Activated CD4-positive, alpha-beta T cell treated with anti-CD3 and anti-CD28 coated beads for 4 hours (primary cell): ENCODE measurements at regions not wholly inside any gene's neighbourhood (a gene's known extent, or its start where the extent isn't known, plus 50 kb on each side); places are given as distances from the start of the nearest gene placed in this dataset.
"Not testable (repeated sequence)": the region's sequence is repeated elsewhere in the genome, so short reads cannot be mapped to it uniquely, and the experiment has no call there.

Source experiments
- DNase-seq, 2 donors: peaks; one replicate each; pipeline ENCODE4 v3.0.0-alpha.2; 2020

DNA sequence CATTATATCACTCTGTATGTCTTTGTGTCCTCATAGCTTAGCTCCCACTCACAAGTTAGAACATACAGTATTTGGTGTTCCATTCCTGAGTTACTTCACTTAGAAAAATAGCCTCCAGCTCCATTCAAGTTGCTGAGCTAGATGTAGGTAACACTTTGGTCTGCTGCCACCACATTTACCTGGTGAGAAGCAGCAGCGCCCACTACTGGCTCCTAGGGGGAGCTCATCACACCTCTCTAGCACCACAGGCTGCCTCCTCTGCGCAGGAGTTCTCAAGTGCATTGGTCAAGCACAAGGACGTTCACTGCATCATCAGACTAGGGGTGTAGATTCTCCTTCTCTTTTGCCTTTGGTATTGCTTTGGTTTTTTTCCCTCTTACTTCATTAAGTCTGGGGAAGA lies 530.9 kb upstream of the AUTS2 start:
- DNase-seq, result no peak

DNA sequence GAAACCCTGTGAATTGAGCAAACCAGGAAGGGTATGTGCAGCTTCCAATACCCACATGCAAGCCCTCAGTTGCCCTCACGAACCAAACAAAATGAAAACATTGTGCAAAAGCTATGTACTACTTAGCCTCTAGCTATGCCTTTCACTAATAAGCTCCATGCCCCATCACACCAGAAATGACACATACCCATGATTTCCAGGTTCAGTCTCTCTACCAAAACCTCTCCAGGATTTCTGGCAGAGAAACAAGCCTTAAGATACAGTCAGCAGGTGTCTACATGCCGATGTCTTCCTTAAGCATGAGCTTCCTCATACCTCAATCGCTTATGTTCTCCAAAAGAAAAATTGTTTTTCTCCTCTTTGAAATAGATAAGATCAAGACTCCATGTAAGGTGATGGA lies 527.8 kb upstream of the AUTS2 start:
- no peak for DNase-seq

DNA sequence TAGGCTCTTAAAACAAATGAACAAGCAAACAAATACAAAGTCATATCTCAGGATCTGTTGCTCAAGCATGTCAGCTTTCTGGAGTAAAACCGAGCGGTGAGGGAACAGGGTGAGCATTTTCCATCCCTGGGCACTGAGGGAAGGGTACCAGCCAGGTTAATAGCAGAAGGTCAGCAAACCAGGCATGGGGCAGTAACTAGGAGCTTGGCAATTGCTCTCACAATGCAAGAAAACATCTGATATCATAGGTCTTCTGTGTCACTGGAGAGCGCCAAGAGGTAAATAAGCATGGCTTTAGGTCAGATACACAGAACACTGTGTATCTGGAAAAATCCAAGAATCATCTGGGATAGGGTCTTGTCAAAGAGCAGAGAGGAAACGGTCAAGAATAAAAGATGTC lies 521.7 kb upstream of the AUTS2 start:
- no peak for DNase-seq

DNA sequence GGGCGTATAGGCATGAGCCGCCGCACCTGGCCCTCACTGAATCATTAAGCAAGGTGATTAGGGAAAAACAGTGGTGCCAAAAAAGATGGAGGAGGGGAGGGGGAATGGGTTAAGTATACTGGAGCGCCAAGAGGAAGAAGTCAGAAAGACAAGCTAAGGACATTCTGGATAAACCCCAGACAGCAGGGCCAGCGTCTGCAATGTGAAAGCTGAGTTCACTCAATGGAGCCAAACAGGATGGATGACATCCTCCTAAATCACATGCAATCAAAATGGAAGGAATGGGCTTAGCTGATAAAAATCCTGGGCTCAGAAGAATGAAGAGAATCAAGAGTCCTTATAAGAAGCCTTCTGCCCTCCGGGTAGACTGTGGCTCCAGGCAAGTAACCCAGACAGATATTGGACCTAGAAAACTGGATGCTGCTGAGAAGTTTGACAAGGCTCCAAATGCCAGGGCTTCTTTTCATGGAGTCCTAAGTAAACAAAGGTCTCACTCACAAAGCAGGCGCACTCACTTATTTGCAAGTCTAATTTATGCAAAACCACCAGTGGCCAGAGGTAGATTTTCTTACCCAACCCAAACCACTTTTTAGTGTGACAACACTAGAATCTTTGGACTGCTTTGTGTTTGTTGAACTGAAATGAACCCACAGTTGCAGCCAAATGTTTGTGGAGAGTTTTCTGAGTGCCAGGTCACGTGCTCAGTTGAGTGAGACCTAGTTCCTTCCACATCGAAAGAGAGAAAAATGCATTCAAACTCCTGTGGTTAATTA lies 519.1 kb upstream of the AUTS2 start:
- no peak for DNase-seq

DNA sequence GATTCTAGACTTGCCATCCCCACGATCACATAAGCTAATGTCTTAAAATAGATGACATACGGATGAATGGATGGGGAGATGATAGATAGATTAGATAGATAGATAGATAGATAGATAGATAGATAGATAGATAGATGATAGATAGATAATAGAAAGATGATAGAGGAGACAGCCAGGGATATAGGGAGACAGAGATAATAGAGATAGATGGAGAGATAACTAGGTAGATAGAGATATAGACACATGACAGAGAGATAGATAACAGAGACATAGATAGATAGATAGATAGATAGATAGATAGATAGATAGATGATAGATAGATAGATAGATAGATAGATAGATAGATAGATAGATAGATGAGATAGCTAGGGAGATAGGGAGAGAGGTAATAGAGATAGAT lies 511.0 kb upstream of the AUTS2 start:
- DNase-seq, result not testable (repeated sequence)

DNA sequence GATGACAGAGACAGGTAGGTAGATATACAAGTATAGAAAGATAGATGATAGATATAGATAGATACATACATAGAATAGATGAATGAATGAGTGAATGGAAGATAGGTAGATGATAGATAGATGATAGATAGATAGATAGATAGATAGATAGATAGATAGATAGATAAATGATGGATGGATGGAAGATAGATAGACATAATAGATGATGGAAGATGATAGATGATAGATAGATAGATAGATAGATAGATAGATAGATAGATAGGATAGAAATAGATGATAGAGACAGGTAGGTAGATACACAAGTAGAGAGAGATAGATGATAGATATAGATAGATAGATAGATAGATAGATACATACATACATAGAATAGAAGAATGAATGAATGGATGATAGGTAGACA lies 510.1 kb upstream of the AUTS2 start:
- no peak for DNase-seq

DNA sequence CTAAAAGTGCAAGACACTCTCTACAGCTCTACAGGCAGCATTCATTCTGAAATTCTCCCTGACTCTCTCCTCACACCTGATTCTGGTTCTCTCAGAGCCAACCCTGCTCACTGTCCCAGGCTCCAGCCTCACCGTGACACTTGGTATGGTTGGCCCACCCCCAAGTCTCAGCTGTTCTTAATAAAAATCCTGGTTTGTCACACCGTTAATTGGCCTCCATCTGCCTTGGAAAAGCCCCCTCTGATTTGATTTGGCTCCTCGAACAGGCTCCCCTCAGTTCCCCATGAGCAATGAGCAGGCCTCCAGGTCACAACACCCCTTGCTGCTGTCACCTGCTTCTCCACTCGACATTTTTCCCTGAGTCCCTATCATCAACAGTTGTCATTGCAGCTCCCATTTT lies 507.3 kb upstream of the AUTS2 start:
- no peak for DNase-seq

DNA sequence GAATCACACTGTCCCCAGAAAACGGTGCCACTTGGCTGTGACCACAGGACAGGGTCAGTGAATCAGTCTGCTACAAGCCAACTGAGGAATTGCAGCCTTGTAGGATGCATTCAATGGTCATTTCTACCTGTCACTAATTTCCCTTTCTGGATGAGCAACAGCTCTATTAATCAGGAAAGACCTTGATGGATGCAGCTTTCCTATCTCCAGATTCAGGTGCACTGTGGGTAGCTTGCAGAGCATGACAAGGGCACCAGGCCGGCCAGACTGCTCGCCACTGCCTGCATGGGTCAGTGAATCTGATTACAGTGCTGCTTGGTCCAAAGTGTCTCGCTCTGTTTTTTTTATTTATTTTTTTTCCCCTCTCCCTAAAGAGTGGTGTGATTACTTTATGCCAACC lies 506.8 kb upstream of the AUTS2 start:
- no peak for DNase-seq

DNA sequence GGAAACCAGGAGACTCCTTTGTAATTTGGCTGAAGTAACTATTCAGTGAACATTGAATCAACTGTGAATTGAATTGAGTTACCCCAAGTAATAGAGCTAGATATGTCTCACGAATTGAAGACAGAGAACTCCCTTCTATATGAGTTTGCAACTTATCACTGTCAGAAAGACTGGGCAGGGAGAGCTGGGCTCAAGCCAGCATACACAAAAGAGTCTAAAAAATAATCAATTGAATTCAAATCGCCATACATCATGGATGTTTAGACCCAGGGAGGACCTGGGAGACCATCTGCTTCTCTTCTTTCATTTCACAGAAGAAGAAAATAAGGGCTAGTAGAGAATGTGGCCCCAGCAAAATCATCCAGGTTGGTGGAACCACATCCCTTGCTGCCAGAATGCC lies 503.1 kb upstream of the AUTS2 start:
- DNase-seq, result no peak

DNA sequence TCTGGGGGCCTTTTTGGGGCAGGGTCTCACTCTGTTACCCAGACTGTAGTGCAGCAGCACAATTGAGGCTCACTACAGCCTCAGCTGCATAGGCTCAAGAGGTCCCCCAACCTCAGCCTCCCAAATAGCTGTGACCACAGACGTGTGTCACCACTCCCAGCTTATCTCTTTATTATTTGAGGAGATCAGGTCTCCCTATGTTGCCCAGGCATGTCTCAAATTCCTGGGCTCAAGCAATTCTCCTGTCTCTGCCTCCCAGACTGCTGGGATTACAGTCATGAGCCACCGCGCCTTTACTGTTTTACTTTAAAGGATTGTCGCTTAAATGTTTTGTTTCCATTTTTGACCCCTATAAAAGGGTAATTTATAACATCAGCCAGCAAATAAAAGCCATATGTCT lies 502.6 kb upstream of the AUTS2 start:
- DNase-seq, result no peak

DNA sequence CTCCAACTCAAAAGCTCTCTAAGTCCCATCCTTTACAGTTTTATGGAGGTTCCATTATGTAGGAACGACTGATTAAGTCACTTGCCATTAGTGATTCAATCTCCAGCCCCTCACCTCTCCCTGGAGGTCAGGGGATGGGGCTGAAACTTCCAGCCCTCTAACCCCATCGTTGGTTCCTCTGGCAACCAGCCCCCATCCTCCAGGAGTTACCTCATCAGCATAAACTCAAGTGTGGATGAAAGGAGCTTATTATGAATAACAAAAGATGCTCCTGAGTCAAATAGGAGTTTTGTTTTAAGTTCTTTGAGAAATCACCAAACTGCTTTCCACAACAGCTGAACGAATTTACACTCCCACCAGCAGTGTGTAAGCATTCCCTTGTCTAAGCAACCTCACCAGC lies 494.3 kb upstream of the AUTS2 start:
- no peak for DNase-seq

DNA sequence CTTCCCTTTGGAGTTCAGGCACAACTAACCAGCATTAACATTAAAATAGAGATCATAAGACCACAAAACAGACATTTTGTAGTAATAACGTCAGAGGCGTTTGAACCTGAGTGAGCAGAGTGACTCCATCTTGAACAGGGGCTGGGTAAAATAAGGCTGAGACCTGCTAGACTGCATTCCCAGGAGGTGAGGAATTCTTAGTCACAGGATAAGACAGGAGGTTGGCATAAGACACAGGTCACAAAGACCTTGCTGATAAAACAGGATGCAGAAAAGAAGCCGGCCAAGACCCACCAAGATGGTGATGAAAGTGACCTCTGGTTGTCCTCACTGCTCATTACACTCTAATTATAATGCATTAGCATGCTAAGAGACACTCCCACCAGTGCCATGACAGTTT lies 493.2 kb upstream of the AUTS2 start:
- no peak for DNase-seq

DNA sequence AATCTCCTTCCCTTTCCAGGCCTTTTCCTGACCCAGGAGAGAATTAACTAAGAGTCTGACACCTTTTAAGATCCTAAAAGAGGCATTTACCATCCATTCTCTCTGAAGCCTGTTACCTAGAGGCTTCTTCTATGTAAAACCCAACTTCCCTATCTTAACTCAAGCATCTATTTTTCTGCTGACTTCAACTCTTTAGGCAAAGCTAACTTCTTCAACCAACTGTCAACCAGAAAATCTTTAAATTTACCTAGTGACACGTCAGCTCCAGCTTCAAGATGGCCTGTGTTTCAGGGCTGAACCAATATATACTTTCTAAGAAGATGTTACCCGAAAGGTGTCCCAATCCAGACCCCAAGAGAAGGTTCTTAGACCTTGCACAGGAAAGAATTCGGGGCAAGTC lies 492.3 kb upstream of the AUTS2 start:
- no peak for DNase-seq

DNA sequence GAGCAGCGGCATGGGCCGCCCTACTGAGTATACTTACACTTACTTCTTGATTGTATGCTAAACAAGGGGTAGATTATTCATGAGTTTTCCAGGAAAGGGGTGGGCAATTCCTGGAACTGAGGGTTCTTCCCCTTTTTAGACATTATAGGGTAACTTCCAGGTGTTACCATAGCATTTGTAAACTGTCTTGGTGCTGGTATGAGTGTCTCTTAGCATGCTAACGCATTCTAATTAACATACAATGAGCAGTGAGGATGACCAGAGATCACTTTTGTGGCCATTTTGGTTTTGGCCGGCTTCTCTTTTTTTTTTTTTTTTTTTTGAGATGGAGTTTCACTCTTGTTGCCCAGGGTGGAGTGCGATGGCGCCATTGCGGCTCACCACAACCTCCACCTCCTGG lies 491.8 kb upstream of the AUTS2 start:
- DNase-seq, result not testable (repeated sequence)

DNA sequence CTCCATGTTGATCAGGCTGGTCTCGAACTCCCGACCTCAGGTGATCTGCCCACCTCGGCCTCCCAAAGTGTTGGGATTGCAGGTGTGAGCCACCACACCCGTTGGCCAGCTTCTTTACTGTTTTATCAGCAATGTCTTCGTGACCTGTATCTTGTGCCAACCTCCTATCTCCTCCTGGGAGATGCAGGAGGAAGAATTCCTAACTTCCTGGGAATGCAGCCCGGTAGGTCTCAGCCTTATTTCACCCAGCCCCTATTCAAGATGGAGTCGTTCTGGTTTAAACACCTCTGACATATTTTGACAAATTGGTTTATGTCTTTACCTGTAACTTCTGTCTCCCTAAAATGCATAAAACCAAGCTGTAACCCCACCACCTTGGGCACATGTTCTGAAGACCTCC lies 491.3 kb upstream of the AUTS2 start:
- not testable (repeated sequence) for DNase-seq

DNA sequence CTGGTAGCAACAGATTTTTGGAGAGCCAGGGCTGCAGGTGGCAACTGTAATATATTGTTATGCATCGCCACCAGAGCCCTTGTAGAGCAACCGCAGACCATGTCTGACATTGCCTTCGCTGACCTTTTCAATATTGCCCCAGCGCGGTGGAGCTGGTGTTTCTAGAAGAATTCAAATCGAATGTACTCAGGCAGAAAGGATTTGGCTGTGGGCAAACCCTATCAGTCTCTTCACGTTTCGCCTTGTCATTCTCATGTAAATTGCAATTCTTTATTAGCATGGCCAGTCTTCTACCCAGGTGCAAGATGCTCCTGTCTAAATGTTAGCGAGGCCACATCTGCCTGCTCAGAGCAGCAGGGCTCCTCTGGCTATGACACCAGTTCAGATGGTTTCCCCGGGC lies 490.2 kb upstream of the AUTS2 start:
- no peak for DNase-seq

DNA sequence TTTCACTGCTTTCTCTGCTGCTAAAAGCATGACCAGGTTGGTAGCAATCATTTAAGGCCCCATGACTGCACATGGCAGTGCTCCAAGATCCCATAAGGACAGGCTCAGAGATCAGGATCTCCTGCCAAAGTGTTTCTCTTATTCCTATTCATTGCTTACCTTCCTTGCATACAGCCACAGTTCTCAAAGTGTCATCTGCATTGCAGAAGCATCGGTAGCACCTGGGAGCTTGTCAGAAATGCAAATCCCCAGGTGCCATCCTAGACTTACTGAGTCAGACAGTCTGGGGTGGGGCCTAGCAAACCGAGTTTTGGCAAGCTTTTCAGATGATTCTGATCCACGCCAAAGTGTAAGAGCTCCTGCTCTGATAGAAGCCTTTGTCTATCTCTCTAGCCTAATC lies 489.0 kb upstream of the AUTS2 start:
- no peak for DNase-seq

DNA sequence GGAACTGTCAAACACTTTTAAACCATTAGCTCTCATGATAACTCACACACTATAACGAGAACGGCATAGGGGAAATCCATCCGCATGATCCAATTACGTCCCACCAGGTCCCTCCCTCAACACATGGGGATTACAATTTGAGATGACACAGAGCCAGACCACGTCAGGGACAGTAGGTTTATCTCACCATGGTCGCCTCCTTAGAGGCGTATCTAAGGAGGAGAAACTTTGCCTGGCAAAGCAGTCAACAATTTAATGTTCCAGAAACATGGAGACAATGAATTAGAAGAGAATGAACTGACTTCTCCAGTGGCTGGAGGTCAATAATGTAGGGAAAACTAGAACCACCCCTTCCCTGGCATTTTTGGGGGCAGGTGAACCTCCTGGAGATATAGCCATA lies 488.4 kb upstream of the AUTS2 start:
- no peak for DNase-seq

DNA sequence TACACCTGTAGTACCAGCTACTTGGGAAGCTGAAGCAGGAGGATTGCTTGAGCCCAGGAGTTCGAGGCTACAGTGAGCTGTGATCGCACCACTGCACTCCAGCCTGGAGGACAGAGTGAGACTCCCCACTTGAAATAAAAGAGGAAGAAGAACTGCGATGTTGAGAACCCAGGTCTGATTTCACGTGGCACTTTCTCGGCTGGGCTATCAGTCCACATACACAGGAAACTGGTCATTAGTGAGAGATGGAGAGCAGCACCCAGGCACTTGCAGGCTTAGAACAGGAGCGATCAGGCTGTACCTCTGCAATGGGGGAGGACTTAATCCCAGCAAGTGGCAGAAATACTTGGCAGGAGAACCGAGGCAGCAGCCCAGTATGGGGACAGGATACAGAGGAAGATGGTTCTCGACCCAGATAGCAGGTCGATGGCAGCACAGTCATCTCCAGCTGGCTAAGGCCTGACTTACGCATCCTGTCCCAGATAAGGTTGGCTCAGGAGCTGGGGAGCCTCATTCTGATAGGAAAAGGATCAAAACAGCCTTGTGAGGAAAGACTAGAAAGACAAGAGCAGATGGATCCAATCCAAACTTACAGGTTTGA lies 487.7 kb upstream of the AUTS2 start:
- no peak for DNase-seq

DNA sequence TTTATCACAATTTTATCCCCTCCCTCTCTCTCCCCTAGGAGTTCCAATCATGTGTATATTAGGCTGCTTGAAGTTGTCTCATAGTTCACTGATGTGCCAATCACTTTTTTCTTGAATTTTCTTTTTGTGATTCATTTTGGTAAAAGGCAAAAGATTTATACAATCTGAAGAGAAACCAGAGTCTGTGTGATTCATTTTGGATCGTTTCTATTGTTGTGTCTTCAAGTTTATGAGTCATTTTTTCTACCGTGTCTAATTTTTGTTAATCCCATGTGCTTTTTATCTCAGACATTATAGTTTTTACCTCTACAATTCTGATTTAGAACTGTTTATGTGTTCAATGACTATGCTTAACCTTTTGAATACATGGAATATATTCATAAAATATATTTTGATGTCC lies 483.9 kb upstream of the AUTS2 start:
- DNase-seq, result no peak

DNA sequence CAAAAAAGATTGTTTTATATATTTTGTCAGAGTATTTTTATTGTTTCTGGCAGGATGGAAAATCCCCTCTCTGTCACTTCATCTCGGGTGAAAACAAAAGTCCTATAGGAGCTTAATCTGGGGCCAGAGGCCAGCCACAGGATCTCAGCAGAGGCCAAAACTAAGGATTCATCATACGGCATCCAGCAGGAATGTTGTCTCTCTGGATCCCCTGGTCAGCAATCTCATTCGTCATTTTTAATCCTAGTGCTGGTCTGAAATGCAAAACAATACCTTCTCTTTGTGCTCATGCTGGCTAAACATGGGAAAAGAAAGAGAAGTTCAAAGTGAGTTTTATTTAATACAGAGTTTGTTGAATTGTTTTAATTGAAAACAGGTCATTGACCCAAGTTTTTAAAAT lies 482.5 kb upstream of the AUTS2 start:
- DNase-seq, result no peak

DNA sequence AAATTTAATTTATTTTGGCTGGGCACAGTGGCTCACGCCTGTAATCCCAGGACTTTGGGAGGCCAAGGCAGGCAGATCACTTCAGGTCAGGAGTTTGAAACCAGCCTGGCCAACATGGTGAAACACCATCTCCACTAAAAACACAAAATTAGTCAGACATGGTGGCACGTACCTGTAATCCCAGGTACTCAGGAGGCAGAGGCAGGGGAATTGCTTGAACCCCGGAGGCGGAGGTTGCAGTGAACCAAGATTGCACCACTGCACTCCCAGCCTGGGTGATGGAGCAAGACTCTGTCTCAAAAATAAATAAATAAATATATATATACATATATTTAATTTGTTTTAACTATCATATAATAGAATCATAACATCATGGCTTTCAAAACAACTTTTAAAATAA lies 482.1 kb upstream of the AUTS2 start:
- DNase-seq, result not testable (repeated sequence)

DNA sequence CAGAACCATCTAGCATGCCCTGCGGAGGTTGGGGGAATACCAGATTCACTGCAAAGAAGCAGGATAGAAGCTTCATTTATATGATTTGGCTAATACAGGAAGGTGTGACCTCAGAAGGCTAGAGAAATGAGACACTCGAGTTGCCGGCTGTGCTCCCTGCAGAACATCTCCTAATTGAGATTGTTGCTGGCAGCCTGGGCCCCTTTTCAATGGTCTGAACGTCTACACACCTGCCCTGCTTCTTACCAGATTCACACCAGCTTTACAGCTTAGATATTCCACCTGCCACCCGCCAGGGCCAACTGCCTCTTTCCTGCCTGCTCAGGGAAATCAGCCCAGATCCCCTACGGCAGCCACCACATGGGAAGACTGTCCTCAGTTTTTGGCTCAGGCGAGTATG lies 475.3 kb upstream of the AUTS2 start:
- DNase-seq, result no peak

DNA sequence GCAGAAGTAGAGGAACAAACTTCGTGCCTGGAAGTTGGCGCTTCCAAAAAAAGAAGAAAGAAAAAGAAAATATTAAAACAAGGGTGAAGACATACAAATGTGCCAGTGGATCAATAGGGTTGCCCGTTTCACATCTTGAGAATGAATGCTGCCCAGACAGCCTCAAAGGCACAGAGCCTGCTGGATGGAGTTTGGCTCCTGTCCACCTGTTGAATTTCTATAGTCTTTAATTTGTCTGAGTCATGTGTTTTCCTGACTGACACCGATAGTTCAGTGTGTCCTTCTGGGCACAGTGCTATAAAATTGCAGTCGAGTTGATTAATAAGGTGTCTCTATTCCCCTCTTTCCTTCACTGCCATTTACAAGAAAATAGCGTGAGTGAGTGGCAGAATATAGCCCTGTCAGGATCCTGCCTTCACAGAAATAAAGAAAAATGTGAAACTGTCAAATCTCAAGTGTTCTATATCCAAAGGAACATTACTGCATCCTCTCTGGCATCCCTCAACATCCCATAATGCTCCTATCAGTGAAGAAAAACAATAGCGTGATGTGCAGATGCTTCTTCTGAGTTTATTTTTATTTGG lies 471.3 kb upstream of the AUTS2 start:
- DNase-seq, result no peak

DNA sequence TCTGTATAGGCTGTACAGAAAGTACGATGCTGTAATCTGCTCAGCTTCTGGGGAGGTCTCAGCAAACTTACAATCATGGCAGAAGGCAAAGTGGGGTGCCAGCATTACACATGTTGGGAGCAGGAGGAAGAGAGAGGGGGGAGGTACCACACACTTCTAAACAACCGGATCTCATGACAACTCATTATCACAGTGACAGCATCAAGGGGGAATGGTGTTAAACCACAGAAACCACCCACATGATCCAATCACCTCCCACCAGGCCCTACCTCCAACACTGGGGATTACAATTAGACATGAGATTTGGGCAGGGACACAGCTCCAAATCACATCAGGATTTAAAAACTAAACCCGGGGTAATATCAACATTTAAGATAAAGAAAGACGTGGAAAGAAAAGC lies 468.8 kb upstream of the AUTS2 start:
- DNase-seq, result no peak
